ENCODE measurements at regions not wholly inside any gene's neighbourhood (a gene's known extent, or its start where the extent isn't known, plus 50 kb on each side); places are given as distances from the start of the nearest gene placed in this dataset.

DNA sequence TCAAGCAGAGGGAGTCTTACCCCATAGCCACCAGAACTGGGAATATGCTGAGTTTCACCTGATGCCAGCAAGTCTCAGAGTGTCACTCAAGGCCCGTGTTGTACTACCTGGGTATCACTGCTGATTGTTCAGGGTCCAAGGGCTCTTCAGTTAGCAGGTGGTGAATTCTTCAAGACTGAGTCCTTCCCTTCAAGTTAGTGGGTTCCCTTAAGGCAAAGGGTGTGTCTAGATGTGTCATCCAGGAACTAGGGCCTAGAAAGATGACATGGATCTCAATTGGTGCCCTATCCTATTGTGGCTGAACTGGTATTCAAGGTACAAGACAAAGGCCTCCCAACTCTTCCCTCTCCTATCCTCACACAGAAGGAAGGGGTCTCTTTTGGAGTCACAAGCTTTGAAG lies 159.9 kb upstream of the DIPK2B start:
- intact Hi-C loops (cut with DNase I) = no loop called here
- DNase-seq = no peak

DNA sequence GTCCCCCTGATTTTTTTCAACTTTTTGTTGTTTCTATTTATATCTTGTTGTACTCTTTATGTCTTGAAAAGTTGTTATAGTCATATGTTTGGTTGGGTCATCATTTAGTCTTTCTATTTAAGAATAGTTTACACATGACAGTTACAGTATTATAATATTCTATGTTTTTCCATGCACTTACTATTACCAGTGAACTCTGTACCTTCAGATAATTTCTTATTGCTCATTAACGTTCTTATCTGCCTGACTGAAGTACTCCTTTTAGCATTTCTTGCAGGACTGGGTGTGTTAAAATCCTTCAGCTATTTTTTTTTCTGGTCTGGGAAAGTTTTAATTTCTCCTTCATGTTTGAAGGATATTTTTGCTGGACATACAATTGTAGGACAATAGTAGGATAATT lies 157.7 kb upstream of the DIPK2B start:
- DNase-seq = no peak
- intact Hi-C loops (cut with DNase I) = no loop called here

DNA sequence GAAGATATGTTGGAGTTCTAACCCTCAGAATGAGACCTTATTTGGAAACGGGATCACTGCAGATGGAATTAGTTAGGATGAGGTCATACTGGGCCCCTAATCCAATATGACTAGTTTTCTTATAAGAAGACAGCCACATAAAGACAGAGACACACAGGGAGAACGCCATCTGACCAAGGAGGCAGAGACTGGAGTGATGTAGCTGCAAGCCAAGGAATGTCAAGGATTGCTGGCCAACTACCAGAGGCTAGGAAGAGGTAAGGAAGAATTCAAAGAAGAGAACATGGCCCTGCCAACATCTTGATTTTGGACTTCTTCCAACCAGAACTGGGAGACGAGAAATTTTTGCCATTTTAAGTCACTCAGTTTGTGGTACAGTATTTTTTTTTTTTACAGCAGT lies 152.8 kb upstream of the DIPK2B start:
- DNase-seq = no peak
- intact Hi-C loops (cut with DNase I) = no loop called here

DNA sequence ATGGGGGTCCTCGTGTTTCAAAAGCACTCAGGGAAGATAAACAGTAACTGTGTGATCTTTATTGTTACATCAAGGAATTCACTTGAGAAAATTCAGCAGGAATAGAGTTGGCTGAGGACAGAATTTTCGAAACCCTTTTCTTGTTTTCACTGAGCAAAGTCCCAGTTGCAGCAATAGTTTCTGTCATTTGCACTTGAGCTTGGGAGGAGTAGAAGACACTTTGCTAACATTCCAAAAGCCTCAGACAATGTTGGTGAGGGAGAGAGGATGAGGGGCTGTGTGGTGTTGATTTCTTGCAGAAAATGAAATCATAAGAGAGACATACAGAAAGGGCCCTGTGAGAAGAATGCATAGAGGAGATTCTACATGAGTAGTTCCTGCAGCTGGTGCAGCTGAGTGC lies 151.9 kb upstream of the DIPK2B start:
- DNase-seq = no peak
- intact Hi-C loops (cut with DNase I) = no loop called here

DNA sequence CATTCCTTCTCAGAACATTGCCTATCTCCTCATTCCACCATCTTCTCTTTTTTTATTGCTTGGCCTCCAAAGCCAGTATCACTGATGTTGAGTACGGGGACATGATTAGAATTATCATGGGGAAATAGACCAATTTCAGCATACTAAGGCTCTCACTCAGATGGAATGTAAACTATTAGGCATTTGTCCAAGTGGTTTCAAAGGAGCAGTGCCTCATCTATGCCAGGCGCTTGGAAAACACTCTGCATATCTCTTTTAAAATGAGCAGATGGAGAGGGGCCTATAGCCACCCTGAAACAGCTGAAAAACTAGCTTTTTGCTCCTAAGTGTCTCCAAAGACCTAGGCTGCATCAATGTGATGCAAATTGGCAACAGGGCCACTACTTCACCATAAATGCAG lies 150.8 kb upstream of the DIPK2B start:
- intact Hi-C loops (cut with DNase I) = no loop called here
- no peak for DNase-seq

DNA sequence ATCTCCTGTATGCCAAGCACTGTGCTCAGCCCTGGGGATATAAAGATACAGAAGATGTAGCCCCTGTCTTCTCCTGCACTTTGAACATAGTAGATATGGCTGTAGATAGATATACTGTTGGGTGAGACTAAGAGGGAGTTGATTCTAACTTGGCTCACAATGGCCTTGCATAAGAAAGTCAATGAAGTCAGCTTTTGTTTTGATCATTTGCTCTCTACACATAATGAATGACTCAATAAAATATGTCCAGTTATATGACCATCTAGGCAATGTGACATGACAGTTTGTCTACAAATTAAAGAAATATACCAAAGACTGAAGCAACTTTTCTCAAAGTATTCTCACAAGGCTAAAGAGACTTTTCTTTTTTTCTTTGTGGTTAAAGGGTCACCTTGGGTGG lies 147.6 kb upstream of the DIPK2B start:
- intact Hi-C loops (cut with DNase I) = no loop called here
- no peak for DNase-seq

DNA sequence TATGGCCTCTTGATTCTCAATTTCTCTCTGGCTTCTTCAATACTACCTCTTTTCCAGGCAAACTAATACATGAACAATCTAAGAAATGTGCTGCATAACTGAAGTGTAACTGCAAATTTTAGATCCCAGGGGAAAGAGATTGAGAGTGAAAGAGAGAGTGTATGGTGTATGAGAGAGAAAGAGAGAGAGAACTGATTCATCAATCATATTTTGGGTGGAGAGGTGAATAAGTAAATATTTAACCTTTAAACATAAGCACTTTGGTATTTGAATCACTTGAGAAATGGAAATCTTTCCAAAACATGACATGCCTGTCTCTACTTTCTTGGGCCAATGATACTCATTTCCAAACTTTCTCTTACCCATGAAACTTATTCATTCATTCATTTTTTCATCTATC lies 147.2 kb upstream of the DIPK2B start:
- intact Hi-C loops (cut with DNase I) = no loop called here
- DNase-seq = no peak

DNA sequence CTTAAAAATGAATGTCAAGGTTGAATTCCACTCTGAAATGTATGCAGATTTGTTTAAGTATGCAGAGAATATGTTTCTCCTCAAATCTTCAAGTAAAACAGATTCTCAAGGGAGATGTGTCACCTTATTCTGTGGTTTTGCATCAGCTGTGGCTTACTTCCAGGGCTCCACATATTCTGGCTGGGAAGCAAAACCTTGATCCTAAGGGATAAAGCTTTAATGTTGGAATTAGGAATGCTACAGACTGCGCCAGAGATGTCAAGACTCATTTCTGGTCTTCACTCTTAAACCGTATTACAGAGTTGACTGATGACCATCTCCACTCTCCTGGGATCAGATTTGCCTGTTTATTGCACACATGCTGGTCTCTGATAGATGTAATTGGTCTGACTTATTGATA lies 143.9 kb upstream of the DIPK2B start:
- DNase-seq = no peak
- intact Hi-C loops (cut with DNase I) = no loop called here

DNA sequence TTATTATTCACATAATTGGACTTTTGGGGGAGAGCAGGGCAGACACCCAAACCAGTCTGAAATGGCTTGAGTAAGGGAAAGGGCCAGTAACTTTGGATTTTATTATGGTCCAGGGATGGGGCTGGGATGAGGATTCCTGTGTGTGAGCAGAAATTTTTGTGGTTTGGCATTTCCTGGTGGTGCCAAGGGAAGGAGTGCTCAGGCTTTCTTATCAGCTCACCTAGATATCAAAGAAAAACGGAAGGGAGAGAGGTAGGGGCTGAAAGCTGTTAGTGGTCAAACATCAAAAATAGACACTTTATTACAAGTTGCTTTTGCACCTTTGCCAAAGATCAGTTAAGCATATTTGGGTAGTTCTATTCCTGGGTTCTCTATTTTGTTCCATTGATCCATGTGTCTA lies 128.5 kb upstream of the DIPK2B start:
- intact Hi-C loops (cut with DNase I) = no loop called here
- DNase-seq = no peak

DNA sequence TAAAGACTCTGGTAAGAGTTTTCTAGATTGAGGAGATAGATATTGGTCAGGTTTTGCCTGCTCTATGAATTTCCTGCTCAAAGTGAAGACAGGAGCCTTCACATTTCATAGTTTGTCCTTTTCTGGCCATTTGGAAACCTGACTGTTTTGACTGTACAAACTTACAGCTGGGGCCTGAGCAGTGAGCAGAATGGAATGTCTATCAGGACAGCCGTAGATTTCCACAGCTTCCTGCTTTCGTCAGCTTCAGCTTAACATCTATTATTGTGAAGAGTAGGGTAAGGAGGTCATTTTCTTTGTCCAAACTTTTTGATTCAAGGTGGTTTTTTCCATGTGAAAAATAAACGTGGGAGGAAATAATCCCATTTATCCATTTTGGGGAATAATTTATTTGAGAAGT lies 124.3 kb upstream of the DIPK2B start:
- no peak for DNase-seq
- intact Hi-C loops (cut with DNase I) = no loop called here

DNA sequence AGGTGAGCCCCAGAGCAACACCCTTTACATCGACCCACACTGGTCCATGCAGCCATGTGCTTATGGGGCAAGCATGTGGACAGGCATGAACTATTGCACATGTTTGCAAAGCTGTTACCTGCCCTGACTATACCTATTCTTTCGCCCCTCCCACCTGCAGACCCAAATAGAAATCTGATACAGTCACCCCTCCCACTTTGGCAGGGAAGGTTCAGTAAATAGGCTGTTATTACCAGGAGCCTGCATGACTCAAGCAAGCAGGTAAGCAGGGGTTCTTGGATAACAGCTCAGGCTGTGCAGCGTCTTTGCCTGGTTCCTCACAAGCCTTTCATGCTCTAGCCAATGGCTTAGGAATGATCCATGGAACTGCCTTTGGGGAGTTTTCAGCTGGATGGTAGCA lies 122.7 kb upstream of the DIPK2B start:
- DNase-seq = no peak
- intact Hi-C loops (cut with DNase I) = no loop called here

DNA sequence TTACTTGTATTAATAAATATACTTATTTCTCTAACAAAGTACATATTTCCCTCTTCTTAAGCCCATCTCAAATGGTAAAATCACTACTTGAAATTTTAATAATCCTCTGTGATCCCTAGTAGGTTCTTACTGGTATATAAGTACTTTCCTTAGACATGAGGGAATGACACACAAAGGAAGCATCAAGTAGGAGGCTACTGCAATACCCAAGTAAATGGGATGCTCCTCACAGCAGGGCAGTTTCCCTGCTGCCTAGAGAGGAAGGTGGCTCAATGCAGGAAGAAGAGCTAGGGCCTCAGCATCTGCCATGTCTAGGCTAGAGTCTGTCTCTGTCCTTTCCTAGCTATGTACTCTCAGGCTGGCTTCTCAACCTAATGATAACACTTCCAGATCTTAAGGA lies 122.1 kb upstream of the DIPK2B start:
- no peak for DNase-seq
- intact Hi-C loops (cut with DNase I) = no loop called here

DNA sequence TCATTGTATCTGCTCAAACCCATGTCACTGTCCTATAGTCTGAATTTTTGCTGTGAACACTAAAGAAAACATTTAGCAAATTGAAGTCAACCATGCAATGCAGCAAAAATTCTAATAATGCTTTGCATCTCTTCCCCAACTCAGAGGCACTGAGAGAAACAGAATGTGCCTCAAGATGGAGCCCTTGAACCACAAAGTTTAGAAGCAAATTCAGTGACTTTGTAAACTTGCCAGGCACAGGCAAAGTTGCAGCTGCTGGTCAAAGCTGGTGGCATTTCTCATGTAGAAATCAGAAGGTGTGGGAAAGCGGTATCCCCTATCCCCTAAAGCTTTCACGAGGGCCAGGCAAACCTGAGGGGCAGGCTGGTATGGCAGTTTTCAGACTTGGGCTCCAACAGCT lies 121.7 kb upstream of the DIPK2B start:
- peak in 35 of 42 donors; percentile 2 to 71 (median 38) for DNase-seq
- intact Hi-C loops (cut with DNase I) = no loop called here

DNA sequence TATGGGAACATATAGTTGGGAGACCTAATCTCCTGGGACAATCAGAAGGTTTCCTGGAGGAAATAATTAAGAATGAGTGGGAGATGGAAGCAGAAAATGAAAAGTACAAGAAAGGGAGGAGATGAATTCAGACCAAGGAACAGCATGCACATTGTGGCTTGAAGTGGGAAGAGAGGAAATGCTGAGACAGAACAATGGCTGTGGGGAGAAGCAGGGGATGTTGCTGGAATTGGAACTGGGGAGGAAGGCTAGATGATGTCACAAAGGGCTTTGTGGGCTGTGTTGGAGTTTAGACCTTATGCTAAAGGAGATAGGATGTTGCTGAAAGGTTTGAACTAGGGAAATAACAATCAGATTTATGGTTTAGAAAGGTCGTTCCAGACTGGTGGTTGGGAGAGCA lies 119.5 kb upstream of the DIPK2B start:
- no peak for DNase-seq
- intact Hi-C loops (cut with DNase I) = no loop called here

DNA sequence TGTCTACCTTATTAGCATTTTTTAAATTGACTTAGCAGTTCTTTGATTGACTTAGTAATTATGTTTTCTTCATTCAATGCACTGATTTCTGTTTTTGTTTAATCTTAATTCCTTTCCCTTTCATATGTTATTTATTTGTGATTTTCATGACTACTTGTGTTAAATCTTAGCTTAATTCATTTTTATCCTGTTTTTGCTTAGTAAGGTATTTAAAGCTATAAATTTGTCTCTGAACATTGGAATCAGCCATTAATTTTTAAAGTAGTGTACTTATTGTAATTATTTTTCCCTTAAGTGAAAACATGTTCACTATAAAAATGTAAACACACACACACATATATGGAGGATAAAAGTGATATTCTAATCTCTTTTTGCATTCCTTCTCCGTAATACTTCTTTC lies 109.1 kb upstream of the DIPK2B start:
- intact Hi-C loops (cut with DNase I) = no loop called here
- no peak for DNase-seq

DNA sequence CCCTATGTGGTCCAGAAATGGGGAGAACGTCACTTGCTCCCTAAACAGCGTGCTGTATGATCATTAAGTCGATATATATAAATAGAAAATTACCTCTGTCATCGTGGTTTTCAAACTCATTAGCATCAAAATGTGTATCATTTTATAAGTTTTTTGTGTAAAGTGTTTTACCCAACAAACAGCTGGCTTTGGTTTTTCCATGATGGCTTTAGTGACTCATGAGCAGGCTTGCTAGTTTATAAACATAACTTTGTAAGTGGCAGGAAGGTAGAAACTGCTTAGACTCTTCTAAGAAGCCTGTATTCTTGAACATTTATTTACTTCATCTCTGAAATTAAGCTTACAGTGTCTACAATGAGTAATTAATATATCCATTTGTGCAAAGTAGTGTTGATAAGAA lies 108.4 kb upstream of the DIPK2B start:
- intact Hi-C loops (cut with DNase I) = no loop called here
- no peak for DNase-seq

DNA sequence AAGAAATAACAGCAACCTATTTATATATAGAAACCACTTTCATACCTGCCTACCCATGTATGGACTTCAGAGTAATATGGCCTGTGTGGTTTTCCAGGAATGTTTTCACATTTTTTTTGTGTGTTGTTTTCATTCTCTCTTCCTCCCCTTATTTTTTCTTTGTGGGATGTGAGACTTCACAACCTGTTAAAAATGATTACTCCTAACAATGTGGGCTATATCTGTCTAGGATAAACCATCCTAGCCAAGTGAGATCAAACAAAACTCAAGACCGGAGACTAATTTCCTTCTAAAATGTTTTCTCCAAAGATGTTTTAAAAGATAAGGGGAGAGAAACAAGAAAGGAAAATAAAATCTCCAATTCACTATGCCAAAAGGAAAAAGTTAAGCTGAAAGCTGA lies 106.1 kb upstream of the DIPK2B start:
- DNase-seq = no peak
- intact Hi-C loops (cut with DNase I) = no loop called here

DNA sequence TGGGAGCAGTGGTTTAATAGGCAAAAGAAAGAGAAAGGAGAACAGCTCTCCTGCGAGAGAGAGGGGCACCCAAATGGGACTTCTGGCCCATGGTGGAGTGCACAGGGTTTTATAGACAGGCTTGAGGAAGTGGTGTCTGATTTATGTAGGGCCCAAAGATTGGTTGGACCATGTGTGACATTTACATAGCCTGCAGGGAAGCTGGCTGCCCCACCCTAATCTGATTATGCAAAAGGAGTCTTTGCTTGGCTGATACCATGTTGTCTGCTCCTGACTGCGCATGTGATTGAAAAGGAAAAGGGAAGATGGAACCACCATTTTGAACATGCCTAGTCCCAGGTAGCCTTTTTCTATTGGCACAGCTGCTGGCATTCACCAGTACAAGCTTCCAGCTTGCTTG lies 100.0 kb upstream of the DIPK2B start:
- intact Hi-C loops (cut with DNase I) = no loop called here
- no peak for DNase-seq

DNA sequence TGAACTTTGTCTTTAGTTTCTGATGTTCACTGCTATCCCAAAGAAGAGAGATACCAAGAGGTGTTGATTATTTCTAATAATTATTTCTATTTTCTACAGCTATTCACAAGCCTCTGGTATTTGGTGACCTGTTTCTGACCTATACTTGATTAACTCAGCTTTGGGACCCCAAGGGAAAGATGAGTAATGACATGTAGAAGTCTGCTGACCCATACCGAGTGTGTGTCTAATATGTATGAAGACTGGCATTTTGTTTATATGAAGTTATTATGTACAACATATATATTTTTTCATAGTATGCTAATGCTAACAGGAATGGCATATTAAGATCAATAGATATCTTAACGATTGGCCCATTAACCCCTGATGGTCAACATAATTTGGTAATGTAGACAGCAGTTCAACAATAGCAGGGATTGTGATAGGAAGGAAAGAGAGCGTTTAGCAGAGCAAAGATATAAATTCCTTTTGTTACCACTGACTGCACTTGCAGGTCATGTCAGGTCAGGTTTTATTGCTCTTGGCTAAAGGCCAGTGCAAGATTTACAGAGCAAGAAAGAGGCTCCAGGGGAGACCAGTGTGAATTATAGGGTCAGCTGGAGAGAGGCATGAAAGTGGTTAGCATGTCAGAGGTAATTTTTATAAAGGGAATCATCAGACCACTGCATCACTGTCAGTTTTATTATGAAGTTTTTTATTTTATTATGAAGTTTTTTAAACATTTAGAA lies 94.7 kb upstream of the DIPK2B start:
- intact Hi-C loops (cut with DNase I) = no loop called here
- no peak for DNase-seq

DNA sequence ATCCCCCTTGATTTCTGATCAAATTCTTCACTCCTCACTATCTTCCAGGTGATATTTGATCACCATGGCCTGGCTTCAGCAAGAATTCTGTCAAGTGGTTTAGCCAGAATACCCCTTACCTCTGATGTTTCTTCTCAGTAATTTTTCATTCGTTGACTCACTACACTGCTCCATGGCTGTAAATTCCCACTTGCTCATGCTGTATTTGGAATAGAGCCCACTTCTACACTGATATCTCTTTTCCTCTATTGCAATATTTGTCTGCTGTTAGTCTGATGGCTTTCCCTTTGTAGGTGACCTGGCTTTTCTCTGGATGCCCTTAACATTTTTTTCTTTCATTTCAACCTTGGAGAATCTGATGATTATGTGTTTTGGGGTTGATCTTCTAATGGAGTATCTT lies 73.9 kb upstream of the DIPK2B start:
- no peak for DNase-seq
- intact Hi-C loops (cut with DNase I) = no loop called here

DNA sequence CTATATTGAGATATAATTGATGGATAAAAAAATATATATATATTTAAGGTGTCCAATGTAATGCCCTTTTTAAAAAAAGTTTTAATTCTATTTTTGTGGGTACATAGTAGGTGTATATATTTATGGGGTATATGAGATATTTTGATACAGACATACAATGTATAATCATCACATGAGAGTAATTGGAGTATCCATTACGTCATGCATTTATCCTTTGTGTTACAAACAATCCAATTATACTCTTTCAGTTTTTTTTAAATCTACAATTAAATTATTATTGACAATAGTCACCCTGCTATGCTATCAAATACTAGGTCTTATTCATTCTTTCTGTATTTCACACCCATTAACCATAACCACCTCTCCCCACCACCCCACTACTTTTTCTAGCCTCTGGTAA lies 66.3 kb upstream of the DIPK2B start:
- intact Hi-C loops (cut with DNase I) = no loop called here
- DNase-seq = no peak

DNA sequence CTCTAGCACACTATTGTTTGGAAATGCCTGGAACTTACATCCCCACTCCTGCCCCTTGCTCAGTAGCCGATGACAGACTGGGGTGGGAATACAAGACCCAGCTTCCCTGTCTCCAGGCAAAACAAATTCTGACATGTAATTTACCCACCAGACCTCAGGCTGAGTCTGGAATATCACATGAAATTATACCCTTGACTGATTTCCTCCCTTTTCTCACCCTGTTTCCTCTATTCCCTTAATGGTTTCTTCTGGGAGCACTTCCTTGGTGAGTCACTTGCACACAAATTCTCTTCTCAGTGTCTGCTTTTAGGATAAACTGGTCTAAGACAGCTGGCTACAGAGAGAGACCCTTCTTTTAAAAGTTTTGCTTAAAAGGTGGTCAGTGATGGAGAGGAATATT lies 65.8 kb upstream of the DIPK2B start:
- intact Hi-C loops (cut with DNase I) = no loop called here

More for the DNA sequence above, 65.8 kb upstream of the DIPK2B start:
- no peak for DNase-seq

Data from head of caudate nucleus (tissue), 42 donors.